Transverse colon (tissue), 4 donors: ENCODE measurements at regions not wholly inside any gene's neighbourhood (a gene's known extent, or its start where the extent isn't known, plus 50 kb on each side); places are given as distances from the start of the nearest gene placed in this dataset.

Experiments used
- DNase-seq: peaks from one replicate; pipeline ENCODE4 v3.0.0-alpha.2; 2019
- H3K27ac ChIP-seq, 4 donors: fragments of 200-600 bp; sonication (generic); 2 replicates each; pipeline ENCODE4 v1.5.1; 2016 to 2018; ENCODE audit warnings: inconsistent platforms in 4 of 4
- H3K27me3 ChIP-seq: fragments of 200-600 bp; sonication (generic); 2 replicates; pipeline ENCODE4 v1.5.1; 2017; ENCODE audit warnings: inconsistent platforms
- H3K36me3 ChIP-seq, 4 donors: fragments of 200-600 bp; sonication (generic); 2 replicates each; pipeline ENCODE4 v1.5.1; 2017 to 2019; ENCODE audit warnings: inconsistent platforms in 4 of 4
- H3K4me1 ChIP-seq, 4 donors: fragments of 200-600 bp; sonication (generic); 2 replicates each; pipeline ENCODE4 v1.5.1; 2017 to 2020; ENCODE audit warnings: inconsistent platforms in 4 of 4
- H3K4me3 ChIP-seq, 4 donors: fragments of 200-600 bp; sonication (generic); 1 replicate in 1 of 4; 2 replicates in 3 of 4; pipeline versions ENCODE4 v1.5.1 to v1.6.1; 2017 to 2019; ENCODE audit warnings: inconsistent platforms in 4 of 4
- H3K9me3 ChIP-seq, 2 donors: fragments of 200-600 bp; sonication (generic); 2 replicates each; pipeline ENCODE4 v1.5.1; 2017 to 2019; ENCODE audit warnings: inconsistent platforms in 2 of 2
- CTCF ChIP-seq, 5 experiments: fragments of 200-600 bp in 3 of 5; fragments of 450-650 bp in 2 of 5; sonication (generic) in 3 of 5; IDR thresholded peaks; 1 replicate in 2 of 5; 2 replicates in 3 of 5; pipeline ENCODE4 v1.5.1; 2016 to 2017; ENCODE audit warnings: antibody characterized with exemption in 5 of 5, inconsistent platforms in 3 of 5, mild to moderate bottlenecking in 2 of 5, moderate library complexity in 1 of 5
- EP300 ChIP-seq: sonication (generic); formaldehyde crosslinking; IDR thresholded peaks from one replicate; pipeline ENCODE4 v1.6.1; 2017; ENCODE audit warnings: antibody characterized with exemption, low read depth
- POLR2A ChIP-seq: fragments of 450-650 bp; IDR thresholded peaks from one replicate; pipeline ENCODE4 v1.6.1; 2016; ENCODE audit warnings: antibody characterized with exemption, mild to moderate bottlenecking, moderate library complexity
- POLR2AphosphoS5 ChIP-seq, 3 donors: sonication (generic); formaldehyde crosslinking; IDR thresholded peaks; one replicate each; pipeline ENCODE4 v1.6.1; 2016; ENCODE audit warnings: antibody characterized with exemption in 3 of 3
- WGBS, 2 donors: methylation state at CpG; one replicate each; pipeline ENCODE4 v1.1.5; 2018; ENCODE audit warnings: low coverage in 1 of 2; 5-methylcytosine and 5-hydroxymethylcytosine counted together
- in situ Hi-C, 4 donors: fragments of 200-750 bp; cut with MboI; loops; one replicate each; pipeline versions ENCODE4 v1.15.0 to v1.15.1; 2017; ENCODE audit warnings: low sequenced_read_pairs in 3 of 4, low pct_ligation_motif_present in 1 of 4, low pct_unique_long_range_greater_than_20kb in 1 of 4
- intact Hi-C: fragments of 100-400 bp; cut with DNase I; formaldehyde crosslinking; loops from one replicate; pipeline ENCODE4 v1.15.1; 2023; ENCODE audit warnings: low total_unique reads

- WGBS, 2 donors = 78 to 91% methylated on average over 4 of the region's 4 CpGs
- no peak for DNase-seq
- Histone ChIP-seq H3K27ac (no peak overlapping the region), H3K4me3 (no peak overlapping the region), H3K4me1 (no peaks in the 10 kb centered on the region), H3K9me3 (no peaks in the 10 kb centered on the region), H3K27me3 (no peaks in the 10 kb centered on the region), H3K36me3 (no peaks in the 10 kb centered on the region)
- in situ Hi-C loops = loop anchor here in 1 of 4 donors (25.0 kb wide), 1 partner anchor 193 kb away; no protein-coding TSS in a partner anchor
- intact Hi-C loops = no loop called here
- TF ChIP-seq POLR2AphosphoS5 (IDR thresholded peaks at IDR 0.05) = no peak
- TF ChIP-seq CTCF (IDR thresholded peaks at IDR 0.05) = no peak
- no peak for TF ChIP-seq EP300
- no peak for TF ChIP-seq POLR2A
Observed at GRCh38 chr12:94755598-94755997, 105.2 kb upstream of the TMCC3 start.

GRCh38 chr12:94754653-94755052 lies 104.3 kb upstream of the TMCC3 start:
- no peaks in the 10 kb centered on the region for H3K36me3 ChIP-seq
- H3K4me1 ChIP-seq = no peaks in the 10 kb centered on the region
- no peaks in the 10 kb centered on the region for H3K9me3 ChIP-seq
- no peak for DNase-seq
- TF ChIP-seq EP300 (no peak), POLR2AphosphoS5 (IDR thresholded peaks at IDR 0.05) (no peak), CTCF (IDR thresholded peaks at IDR 0.05) (no peak), POLR2A (no peak)
- H3K4me3 ChIP-seq = no peak overlapping the region
- intact Hi-C loops (no loop called here), in situ Hi-C loops (loop anchor here in 1 of 4 donors (25.0 kb wide), 1 partner anchor 192 kb away; no protein-coding TSS in a partner anchor)
- H3K27me3 ChIP-seq = no peaks in the 10 kb centered on the region
- no peak overlapping the region for H3K27ac ChIP-seq

- no peak for TF ChIP-seq POLR2A
- no peak for TF ChIP-seq CTCF (IDR thresholded peaks at IDR 0.05)
- TF ChIP-seq EP300 = no peak
- TF ChIP-seq POLR2AphosphoS5 (IDR thresholded peaks at IDR 0.05) = no peak
- intact Hi-C loops = no loop called here
- no peaks in the 10 kb centered on the region for H3K9me3 ChIP-seq
- DNase-seq = no peak
- no peaks in the 10 kb centered on the region for H3K27me3 ChIP-seq
- no peak overlapping the region for H3K27ac ChIP-seq
- H3K4me3 ChIP-seq = no peak overlapping the region
- H3K4me1 ChIP-seq = no peaks in the 10 kb centered on the region
- H3K36me3 ChIP-seq = no peaks in the 10 kb centered on the region
- WGBS, 2 donors = 89 to 92% methylated on average over 3 to 7 of the region's 7 CpGs
- in situ Hi-C loops = loop anchor here in 1 of 4 donors (25.0 kb wide), 1 partner anchor 191 kb away; no protein-coding TSS in a partner anchor
Observed at GRCh38 chr12:94753036-94753679, 102.8 kb upstream of the TMCC3 start.

GRCh38 chr12:94750864-94751263 lies 100.5 kb upstream of the TMCC3 start:
- H3K4me1 ChIP-seq = no peaks in the 10 kb centered on the region
- intact Hi-C loops (no loop called here), in situ Hi-C loops (loop anchor here in 1 of 4 donors (25.0 kb wide), 1 partner anchor 189 kb away; no protein-coding TSS in a partner anchor)
- no peak overlapping the region for H3K27ac ChIP-seq
- H3K27me3 ChIP-seq = no peaks in the 10 kb centered on the region
- DNase-seq = no peak
- TF ChIP-seq POLR2A (no peak), CTCF (IDR thresholded peaks at IDR 0.05) (no peak), POLR2AphosphoS5 (IDR thresholded peaks at IDR 0.05) (no peak), EP300 (no peak)
- H3K4me3 ChIP-seq = no peak overlapping the region
- H3K9me3 ChIP-seq = no peaks in the 10 kb centered on the region
- 55% methylated on average over 6 of the region's 6 CpGs; no CpG with 5 or more reads in 1 of the 2 donors for WGBS, 2 donors
- no peaks in the 10 kb centered on the region for H3K36me3 ChIP-seq
